GM18870 (cell line): ENCODE measurements at regions not wholly inside any gene's neighbourhood (a gene's known extent, or its start where the extent isn't known, plus 50 kb on each side); places are given as distances from the start of the nearest gene placed in this dataset.
"Not testable (repeated sequence)": the region's sequence is repeated elsewhere in the genome, so short reads cannot be mapped to it uniquely, and the experiment has no call there.

ENCODE experiments used
- ATAC-seq: cut with Tn5 transposase; IDR thresholded peaks from one replicate; pipeline ENCODE4 v1.9.1; 2021; ENCODE audit warnings: moderate library complexity; ENCODE audit not compliant: unreplicated experiment

- peak; percentile 67 for ATAC-seq
Observed at GRCh38 chr5:116885825-116886224, 311.2 kb upstream of the SEMA6A start.

DNA sequence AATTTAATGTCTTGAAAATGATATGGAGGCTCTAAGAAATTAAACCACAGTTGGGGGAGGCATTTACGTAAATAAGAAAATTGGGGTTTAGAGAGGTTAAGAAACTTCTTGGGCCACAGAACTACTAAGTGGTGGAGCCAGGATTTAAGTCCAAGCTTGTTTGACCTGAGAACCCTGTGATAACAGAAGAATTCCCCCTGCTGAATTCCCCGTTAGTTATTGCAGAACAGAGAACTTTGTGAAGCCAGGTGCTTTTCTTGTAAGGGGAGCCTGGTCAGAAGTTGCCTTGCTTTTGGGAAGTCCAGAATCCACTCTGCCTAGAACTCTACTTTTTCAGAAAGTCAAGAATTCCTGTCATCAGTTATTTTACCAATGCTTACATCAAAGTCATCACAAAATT lies 309.3 kb upstream of the SEMA6A start:
- peak; percentile 52 for ATAC-seq

GRCh38 chr5:116881921-116882531 lies 307.4 kb upstream of the SEMA6A start:
- ATAC-seq = no peak

DNA sequence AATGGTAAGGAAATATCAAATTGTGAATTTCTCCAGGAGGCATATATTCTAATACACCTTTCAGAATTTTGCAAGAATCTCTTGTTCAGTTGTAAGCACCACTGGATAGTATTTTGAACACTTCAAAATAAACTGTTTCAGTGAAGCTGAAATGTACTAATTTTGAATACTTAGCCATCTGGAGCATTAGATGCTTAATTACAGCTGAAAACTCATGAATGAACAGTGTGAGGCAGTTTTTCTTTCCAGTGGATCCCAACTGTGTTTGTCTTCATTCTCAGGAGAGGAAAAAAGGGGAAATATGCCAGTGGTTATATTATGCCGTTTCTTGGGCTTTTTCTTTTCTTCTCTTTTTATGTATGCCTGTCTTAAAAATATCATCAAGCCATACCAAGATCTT lies 306.0 kb upstream of the SEMA6A start:
- no peak for ATAC-seq

DNA sequence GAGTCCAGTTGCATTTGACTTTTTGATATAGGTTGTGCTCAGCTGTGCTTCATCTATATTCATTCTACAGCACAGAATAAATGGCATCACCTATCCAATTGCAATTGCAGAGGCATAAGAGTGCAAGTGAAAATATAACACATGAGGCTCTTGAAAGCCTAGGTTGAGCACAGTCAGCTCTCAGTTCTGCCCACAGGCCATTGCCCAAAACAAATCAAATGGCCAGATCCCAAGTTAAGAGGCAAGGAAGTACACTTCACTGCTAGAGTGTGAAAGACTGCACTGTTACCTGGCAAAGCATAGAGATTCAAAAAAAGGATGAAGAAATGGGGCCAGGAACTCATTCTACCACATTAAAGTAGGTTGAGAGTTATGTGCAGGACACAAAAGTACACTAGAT lies 305.5 kb upstream of the SEMA6A start:
- no peak for ATAC-seq

DNA sequence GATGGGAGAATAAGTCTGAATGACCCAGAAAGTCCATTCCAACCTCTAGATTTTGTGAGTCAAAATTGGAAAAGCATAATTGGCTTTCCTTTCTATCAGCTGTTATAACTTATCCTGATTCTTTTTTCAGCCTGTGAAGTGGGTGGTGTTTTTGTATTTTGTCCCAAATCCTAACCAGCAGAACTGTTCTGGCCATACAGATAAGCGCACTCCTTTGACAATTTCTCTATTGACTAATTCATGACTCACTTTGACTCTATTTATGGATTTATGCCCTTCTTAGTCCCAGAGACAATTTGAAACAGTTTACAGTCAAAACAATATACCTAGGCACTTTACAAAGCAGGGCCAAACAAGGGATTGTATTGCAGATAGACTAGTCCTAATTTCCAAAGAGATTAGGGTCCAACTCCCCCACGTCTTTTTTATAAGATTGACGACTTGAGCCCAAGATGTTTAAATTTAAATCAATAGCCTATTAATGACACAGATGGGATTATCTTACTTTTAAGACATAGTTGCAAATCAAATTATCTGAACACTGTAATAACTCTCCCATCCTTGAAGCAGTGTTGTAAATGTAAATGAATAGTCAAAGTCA lies 301.7 kb upstream of the SEMA6A start:
- ATAC-seq = no peak

- no peak for ATAC-seq
Observed at GRCh38 chr5:116872986-116873385, 298.4 kb upstream of the SEMA6A start.

DNA sequence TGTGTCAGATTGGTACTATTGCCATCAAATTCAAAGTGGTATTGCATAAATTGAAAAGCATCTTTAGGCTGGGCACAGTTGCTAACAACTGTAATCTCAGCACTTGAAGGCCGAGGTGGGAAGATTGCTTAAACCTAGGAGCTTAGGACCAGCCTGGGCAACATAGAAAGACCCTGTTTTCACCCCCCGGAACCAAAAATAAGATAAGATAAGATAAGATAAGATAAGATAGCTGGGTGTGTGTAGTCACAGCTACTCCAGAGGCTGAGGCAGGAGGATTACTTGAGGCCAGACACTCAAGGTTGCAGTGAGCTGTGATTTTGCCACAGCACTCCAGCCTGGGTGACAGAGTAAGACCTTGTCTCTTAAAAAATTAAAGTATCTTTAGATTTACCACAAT lies 297.9 kb upstream of the SEMA6A start:
- ATAC-seq = no peak

DNA sequence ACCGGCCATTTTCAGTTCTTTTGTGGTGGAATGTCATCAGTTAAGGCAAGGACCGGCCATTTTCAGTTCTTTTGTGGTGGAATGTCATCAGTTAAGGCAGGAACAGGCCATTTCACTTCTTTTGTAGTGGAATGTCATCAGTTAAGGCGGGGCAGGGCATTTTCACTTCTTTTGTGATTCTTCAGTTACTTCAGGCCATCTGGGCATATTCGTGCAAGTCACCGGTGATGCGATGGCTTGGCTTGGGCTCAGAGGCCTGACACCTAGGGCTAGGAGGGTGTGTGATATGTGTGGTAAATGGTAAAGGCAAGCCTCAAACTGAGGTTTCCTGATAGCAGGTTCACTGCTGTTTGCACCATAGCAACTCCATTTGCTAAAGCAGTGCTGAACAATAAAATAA lies 293.2 kb upstream of the SEMA6A start:
- ATAC-seq = not testable (repeated sequence)

DNA sequence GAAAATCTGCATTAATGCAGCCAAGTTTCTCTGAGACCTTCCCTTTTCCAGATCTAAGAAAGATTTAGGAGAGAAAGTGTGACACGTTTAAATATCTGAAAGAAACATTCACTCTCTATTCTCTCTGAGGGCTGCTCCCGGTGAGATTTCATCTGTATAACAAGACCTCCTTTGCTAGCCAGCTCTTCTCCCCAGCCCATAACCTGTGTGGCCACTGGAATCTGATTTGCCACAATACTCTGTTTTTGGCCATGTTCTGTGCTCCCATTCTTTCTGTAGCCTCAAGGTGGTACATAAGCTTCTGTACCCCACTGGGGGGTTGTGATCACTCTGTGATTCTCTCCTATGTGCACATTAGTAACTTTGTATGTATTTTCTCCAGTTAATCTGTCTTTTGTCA lies 291.0 kb upstream of the SEMA6A start:
- no peak for ATAC-seq

- no peak for ATAC-seq
Observed at GRCh38 chr5:116864838-116865190, 290.2 kb upstream of the SEMA6A start.

GRCh38 chr5:116864157-116864837 lies 289.7 kb upstream of the SEMA6A start:
- no peak for ATAC-seq

DNA sequence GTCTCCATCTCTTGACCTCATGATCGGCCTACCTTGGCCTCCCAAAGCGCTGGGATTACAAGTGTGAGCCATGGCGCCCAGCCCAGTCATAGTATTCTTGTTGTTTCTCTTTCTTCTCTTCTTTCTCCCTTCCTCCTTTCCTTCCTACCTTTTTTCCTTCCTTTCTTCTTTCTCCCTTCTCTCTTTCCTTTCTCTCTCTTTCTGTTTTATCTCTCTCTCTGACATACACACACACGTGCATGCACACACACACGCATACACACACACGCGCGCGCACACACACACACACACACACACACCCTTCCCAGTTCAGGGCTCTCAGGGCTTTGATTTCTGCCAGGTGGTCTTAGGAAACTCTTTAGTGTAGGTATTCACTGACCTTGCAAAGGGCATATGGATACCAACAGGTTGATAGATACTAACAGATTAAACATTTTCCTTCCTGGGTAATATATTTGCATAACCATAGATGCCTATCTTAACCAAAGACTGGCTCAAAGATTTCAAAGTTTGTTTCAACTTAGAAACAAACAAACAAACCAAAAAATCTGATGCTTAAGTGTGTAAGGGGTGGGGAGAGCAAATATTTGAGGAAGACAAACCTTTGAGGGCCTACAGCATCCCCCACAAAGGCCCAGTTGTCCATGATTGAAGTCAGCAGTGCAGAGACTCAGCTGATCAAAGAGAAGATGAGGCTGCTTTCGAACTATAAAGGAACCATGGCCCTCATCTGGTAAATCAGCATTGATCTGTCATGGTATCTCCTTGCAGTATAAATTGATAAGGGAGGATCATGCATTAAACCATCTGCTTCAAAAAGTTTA lies 288.2 kb upstream of the SEMA6A start:
- ATAC-seq = no peak

- ATAC-seq = no peak
Observed at GRCh38 chr5:116861666-116862065, 287.0 kb upstream of the SEMA6A start.

DNA sequence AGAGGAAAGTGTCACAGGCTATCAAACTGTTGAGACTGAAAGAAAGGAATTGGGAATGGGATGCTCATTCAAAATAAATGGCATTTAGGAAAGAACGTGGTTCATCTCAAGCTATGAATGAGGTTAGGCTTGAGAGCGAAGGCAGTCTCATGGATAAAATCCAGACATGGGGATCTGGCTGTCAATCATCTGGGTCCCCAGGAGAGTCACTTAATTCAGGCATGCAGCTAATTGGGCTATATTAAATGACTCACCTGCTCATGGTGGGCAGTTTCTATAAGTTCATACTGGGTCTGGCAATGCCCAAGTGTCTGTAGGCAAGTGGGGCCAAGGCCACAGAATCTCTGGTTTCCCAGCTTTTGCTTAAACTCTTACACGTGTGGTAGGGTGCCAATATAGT lies 286.5 kb upstream of the SEMA6A start:
- no peak for ATAC-seq

GRCh38 chr5:116859666-116860320 lies 285.2 kb upstream of the SEMA6A start:
- no peak for ATAC-seq

DNA sequence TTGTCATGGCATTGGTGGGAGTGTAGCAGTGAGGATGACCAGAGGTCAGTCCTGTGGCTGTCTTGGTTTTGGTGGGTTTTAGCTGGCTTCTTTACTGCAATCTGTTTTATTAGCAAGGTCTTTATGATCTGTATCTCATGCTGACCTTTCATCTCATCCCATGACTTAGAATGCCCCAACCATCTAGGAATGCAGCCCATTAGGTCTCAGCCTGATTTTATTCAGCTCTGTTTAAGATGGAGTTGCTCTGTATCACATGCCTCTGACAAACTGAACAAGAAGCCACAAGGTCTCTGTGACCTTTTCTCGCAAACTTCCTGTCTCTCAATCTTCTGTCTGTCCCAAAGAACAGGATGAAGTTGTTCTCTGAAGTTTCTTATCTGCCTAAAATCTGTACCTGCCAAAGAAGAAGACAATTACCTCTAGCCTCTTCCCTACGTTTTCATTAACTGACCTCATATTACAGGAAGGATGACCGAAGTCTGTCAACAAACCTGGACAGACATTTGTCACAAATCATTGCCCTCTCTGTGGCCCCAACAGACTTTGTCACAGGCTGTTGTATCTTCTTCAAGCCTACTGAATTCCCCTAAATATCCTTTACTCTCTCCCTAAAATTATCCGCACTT lies 284.2 kb upstream of the SEMA6A start:
- ATAC-seq = no peak

- not testable (repeated sequence) for ATAC-seq
Observed at GRCh38 chr5:116858020-116858419, 283.4 kb upstream of the SEMA6A start.

GRCh38 chr5:116856271-116856670 lies 281.6 kb upstream of the SEMA6A start:
- ATAC-seq = no peak

GRCh38 chr5:116853992-116854391 lies 279.4 kb upstream of the SEMA6A start:
- ATAC-seq = no peak
